ENCODE measurements at regions not wholly inside any gene's neighbourhood (a gene's known extent, or its start where the extent isn't known, plus 50 kb on each side); places are given as distances from the start of the nearest gene placed in this dataset.

- H3K4me2 ChIP-seq (ENCODE audit: low read length) = no peak overlapping the region
- no peak overlapping the region for H3K9ac ChIP-seq (ENCODE audit: low read length)
- H4K8ac ChIP-seq (ENCODE audit: low read depth, low read length) = no peak overlapping the region
- DNase-seq = no peak
- H3K36me3 ChIP-seq (ENCODE audit: control insufficient read depth, insufficient read depth, low read length) = no peaks in the 10 kb centered on the region
- no peak overlapping the region for H4K5ac ChIP-seq (ENCODE audit: low read length)
- H2BK5ac ChIP-seq (ENCODE audit: low read length) = no peak overlapping the region
- no peak overlapping the region for H2BK120ac ChIP-seq (ENCODE audit: low read depth, low read length)
- WGBS (ENCODE audit: extremely low coverage, insufficient coverage, low lambda C conversion rate) = no CpG with 5 or more reads among the region's 2 CpGs
- H2BK15ac ChIP-seq (replicated peaks; ENCODE audit: low read depth) = no peak overlapping the region
- no peak overlapping the region for H3K23ac ChIP-seq (ENCODE audit: low read length)
- no peaks in the 10 kb centered on the region for H3K27me3 ChIP-seq (ENCODE audit: insufficient read depth, low read length, poor library complexity)
- H3K4ac ChIP-seq (ENCODE audit: low read depth, low read length) = no peak overlapping the region
- no peak overlapping the region for H3K4me3 ChIP-seq (ENCODE audit: low read length)
- H3K18ac ChIP-seq (ENCODE audit: low read length) = no peak overlapping the region
- H3K79me1 ChIP-seq (ENCODE audit: low read length) = no peaks in the 10 kb centered on the region
- no peaks in the 10 kb centered on the region for H3K4me1 ChIP-seq (ENCODE audit: control insufficient read depth, low read depth, low read length)
- no peak overlapping the region for H3K56ac ChIP-seq (ENCODE audit: low read length)
- H3K79me2 ChIP-seq (ENCODE audit: control insufficient read depth, insufficient read depth, low read length) = no peaks in the 10 kb centered on the region
- H2AK5ac ChIP-seq (ENCODE audit: low read length) = no peak overlapping the region
- no peak overlapping the region for H3K27ac ChIP-seq (ENCODE audit: low read depth, low read length)
Observed at GRCh38 chr12:22978962-22979361, 354.0 kb downstream of the ETNK1 start.

- Histone ChIP-seq H3K4me1 (ENCODE audit: control insufficient read depth, low read depth, low read length) (no peaks in the 10 kb centered on the region), H3K36me3 (ENCODE audit: control insufficient read depth, insufficient read depth, low read length) (no peaks in the 10 kb centered on the region), H2AK5ac (ENCODE audit: low read length) (peak overlapping the region; percentile 67), H3K4me3 (ENCODE audit: low read length) (no peak overlapping the region), H3K56ac (ENCODE audit: low read length) (no peak overlapping the region), H3K23ac (ENCODE audit: low read length) (no peak overlapping the region), H3K9ac (ENCODE audit: low read length) (no peak overlapping the region), H4K5ac (ENCODE audit: low read length) (no peak overlapping the region), H3K79me1 (ENCODE audit: low read length) (no peaks in the 10 kb centered on the region), H3K27me3 (ENCODE audit: insufficient read depth, low read length, poor library complexity) (no peaks in the 10 kb centered on the region), H3K79me2 (ENCODE audit: control insufficient read depth, insufficient read depth, low read length) (no peaks in the 10 kb centered on the region), H3K4me2 (ENCODE audit: low read length) (no peak overlapping the region), H2BK120ac (ENCODE audit: low read depth, low read length) (no peak overlapping the region), H2BK5ac (ENCODE audit: low read length) (peak overlapping the region; percentile 66), H2BK15ac (replicated peaks; ENCODE audit: low read depth) (no peak overlapping the region), H3K18ac (ENCODE audit: low read length) (no peak overlapping the region), H4K8ac (ENCODE audit: low read depth, low read length) (no peak overlapping the region), H3K27ac (ENCODE audit: low read depth, low read length) (no peak overlapping the region), H3K4ac (ENCODE audit: low read depth, low read length) (peak overlapping the region; percentile 37)
- no CpG with 5 or more reads among the region's 5 CpGs for WGBS (ENCODE audit: extremely low coverage, insufficient coverage, low lambda C conversion rate)
- DNase-seq = no peak
Observed at GRCh38 chr12:22979854-22980469, 355.0 kb downstream of the ETNK1 start.

- H3K79me2 ChIP-seq (ENCODE audit: control insufficient read depth, insufficient read depth, low read length) = no peaks in the 10 kb centered on the region
Observed at GRCh38 chr12:22981711-22982110, 356.7 kb downstream of the ETNK1 start.

GRCh38 chr12:22982635-22983034 is 357.7 kb downstream of the ETNK1 start:
- no peak overlapping the region for H3K18ac ChIP-seq (ENCODE audit: low read length)
- H3K4me1 ChIP-seq (ENCODE audit: control insufficient read depth, low read depth, low read length) = no peaks in the 10 kb centered on the region
- H3K4me3 ChIP-seq (ENCODE audit: low read length) = no peak overlapping the region
- H3K27ac ChIP-seq (ENCODE audit: low read depth, low read length) = no peak overlapping the region
- H4K8ac ChIP-seq (ENCODE audit: low read depth, low read length) = no peak overlapping the region
- H4K5ac ChIP-seq (ENCODE audit: low read length) = no peak overlapping the region
- H3K4ac ChIP-seq (ENCODE audit: low read depth, low read length) = peak overlapping the region; percentile 10
- H3K23ac ChIP-seq (ENCODE audit: low read length) = no peak overlapping the region
- no peaks in the 10 kb centered on the region for H3K36me3 ChIP-seq (ENCODE audit: control insufficient read depth, insufficient read depth, low read length)
- no peak overlapping the region for H3K9ac ChIP-seq (ENCODE audit: low read length)
- H2AK5ac ChIP-seq (ENCODE audit: low read length) = no peak overlapping the region
- no peak overlapping the region for H3K4me2 ChIP-seq (ENCODE audit: low read length)
- H2BK120ac ChIP-seq (ENCODE audit: low read depth, low read length) = peak overlapping the region; percentile 48
- no peaks in the 10 kb centered on the region for H3K79me1 ChIP-seq (ENCODE audit: low read length)
- WGBS (ENCODE audit: extremely low coverage, insufficient coverage, low lambda C conversion rate) = no CpG with 5 or more reads among the region's 13 CpGs
- H2BK15ac ChIP-seq (replicated peaks; ENCODE audit: low read depth) = no peak overlapping the region
- no peak overlapping the region for H2BK5ac ChIP-seq (ENCODE audit: low read length)
- H3K27me3 ChIP-seq (ENCODE audit: insufficient read depth, low read length, poor library complexity) = no peaks in the 10 kb centered on the region
- no peak overlapping the region for H3K56ac ChIP-seq (ENCODE audit: low read length)
- no peaks in the 10 kb centered on the region for H3K79me2 ChIP-seq (ENCODE audit: control insufficient read depth, insufficient read depth, low read length)
- DNase-seq = no peak

More at GRCh38 chr12:22981711-22982110, 356.7 kb downstream of the ETNK1 start:
- Histone ChIP-seq H2BK15ac (replicated peaks; ENCODE audit: low read depth) (peak overlapping the region; percentile 57), H2BK120ac (ENCODE audit: low read depth, low read length) (no peak overlapping the region), H3K56ac (ENCODE audit: low read length) (no peak overlapping the region), H2AK5ac (ENCODE audit: low read length) (no peak overlapping the region), H4K8ac (ENCODE audit: low read depth, low read length) (no peak overlapping the region), H3K27ac (ENCODE audit: low read depth, low read length) (no peak overlapping the region), H3K4me3 (ENCODE audit: low read length) (no peak overlapping the region), H3K18ac (ENCODE audit: low read length) (peak overlapping the region; percentile 52), H3K36me3 (ENCODE audit: control insufficient read depth, insufficient read depth, low read length) (no peaks in the 10 kb centered on the region), H3K4ac (ENCODE audit: low read depth, low read length) (no peak overlapping the region), H2BK5ac (ENCODE audit: low read length) (no peak overlapping the region), H3K4me1 (ENCODE audit: control insufficient read depth, low read depth, low read length) (no peaks in the 10 kb centered on the region), H3K79me1 (ENCODE audit: low read length) (no peaks in the 10 kb centered on the region), H3K9ac (ENCODE audit: low read length) (no peak overlapping the region), H3K4me2 (ENCODE audit: low read length) (no peak overlapping the region), H3K23ac (ENCODE audit: low read length) (no peak overlapping the region), H3K27me3 (ENCODE audit: insufficient read depth, low read length, poor library complexity) (no peaks in the 10 kb centered on the region), H4K5ac (ENCODE audit: low read length) (no peak overlapping the region)
- DNase-seq = peak; percentile 51
- no CpG with 5 or more reads among the region's 3 CpGs for WGBS (ENCODE audit: extremely low coverage, insufficient coverage, low lambda C conversion rate)

GRCh38 chr12:22986997-22987396 is 362.0 kb downstream of the ETNK1 start:
- no peaks in the 10 kb centered on the region for H3K27me3 ChIP-seq (ENCODE audit: insufficient read depth, low read length, poor library complexity)
- no peaks in the 10 kb centered on the region for H3K79me2 ChIP-seq (ENCODE audit: control insufficient read depth, insufficient read depth, low read length)
- no peak overlapping the region for H3K56ac ChIP-seq (ENCODE audit: low read length)
- no peak overlapping the region for H3K9ac ChIP-seq (ENCODE audit: low read length)
- no peak overlapping the region for H3K27ac ChIP-seq (ENCODE audit: low read depth, low read length)
- no peak overlapping the region for H3K18ac ChIP-seq (ENCODE audit: low read length)
- DNase-seq = no peak
- H3K4ac ChIP-seq (ENCODE audit: low read depth, low read length) = no peak overlapping the region
- no peak overlapping the region for H2BK120ac ChIP-seq (ENCODE audit: low read depth, low read length)
- no peak overlapping the region for H2BK15ac ChIP-seq (replicated peaks; ENCODE audit: low read depth)
- no CpG with 5 or more reads among the region's 1 CpG for WGBS (ENCODE audit: extremely low coverage, insufficient coverage, low lambda C conversion rate)
- H2BK5ac ChIP-seq (ENCODE audit: low read length) = no peak overlapping the region
- H3K36me3 ChIP-seq (ENCODE audit: control insufficient read depth, insufficient read depth, low read length) = no peaks in the 10 kb centered on the region
- H2AK5ac ChIP-seq (ENCODE audit: low read length) = no peak overlapping the region
- H3K23ac ChIP-seq (ENCODE audit: low read length) = no peak overlapping the region
- no peak overlapping the region for H4K5ac ChIP-seq (ENCODE audit: low read length)
- H3K79me1 ChIP-seq (ENCODE audit: low read length) = no peaks in the 10 kb centered on the region
- no peaks in the 10 kb centered on the region for H3K4me1 ChIP-seq (ENCODE audit: control insufficient read depth, low read depth, low read length)
- no peak overlapping the region for H3K4me2 ChIP-seq (ENCODE audit: low read length)
- H4K8ac ChIP-seq (ENCODE audit: low read depth, low read length) = no peak overlapping the region
- H3K4me3 ChIP-seq (ENCODE audit: low read length) = no peak overlapping the region

- peaks cover 9% of the 10 kb centered on the region for H3K4me1 ChIP-seq (ENCODE audit: control insufficient read depth, low read depth, low read length)
- no peak overlapping the region for H2BK5ac ChIP-seq (ENCODE audit: low read length)
- H3K4me2 ChIP-seq (ENCODE audit: low read length) = no peak overlapping the region
- H3K4ac ChIP-seq (ENCODE audit: low read depth, low read length) = no peak overlapping the region
- no peak overlapping the region for H3K18ac ChIP-seq (ENCODE audit: low read length)
- no peak overlapping the region for H3K4me3 ChIP-seq (ENCODE audit: low read length)
- H3K27me3 ChIP-seq (ENCODE audit: insufficient read depth, low read length, poor library complexity) = no peaks in the 10 kb centered on the region
- no peak overlapping the region for H3K23ac ChIP-seq (ENCODE audit: low read length)
- no peaks in the 10 kb centered on the region for H3K79me2 ChIP-seq (ENCODE audit: control insufficient read depth, insufficient read depth, low read length)
- no peak overlapping the region for H2AK5ac ChIP-seq (ENCODE audit: low read length)
- no peak overlapping the region for H4K8ac ChIP-seq (ENCODE audit: low read depth, low read length)
- H3K56ac ChIP-seq (ENCODE audit: low read length) = no peak overlapping the region
- no peaks in the 10 kb centered on the region for H3K79me1 ChIP-seq (ENCODE audit: low read length)
- no peak overlapping the region for H3K9ac ChIP-seq (ENCODE audit: low read length)
- no CpG with 5 or more reads among the region's 1 CpG for whole genome bisulfite sequencing (ENCODE audit: extremely low coverage, insufficient coverage, low lambda C conversion rate)
- H3K27ac ChIP-seq (ENCODE audit: low read depth, low read length) = no peak overlapping the region
- H4K5ac ChIP-seq (ENCODE audit: low read length) = no peak overlapping the region
- H2BK15ac ChIP-seq (replicated peaks; ENCODE audit: low read depth) = no peak overlapping the region
- H3K36me3 ChIP-seq (ENCODE audit: control insufficient read depth, insufficient read depth, low read length) = no peaks in the 10 kb centered on the region
- no peak for DNase-seq
- no peak overlapping the region for H2BK120ac ChIP-seq (ENCODE audit: low read depth, low read length)
Observed at GRCh38 chr12:22990501-22990900, 365.5 kb downstream of the ETNK1 start.

All from mesendoderm (in vitro differentiated cells).